IgD-negative memory B cell (primary cell): ENCODE measurements at regions not wholly inside any gene's neighbourhood (a gene's known extent, or its start where the extent isn't known, plus 50 kb on each side); places are given as distances from the start of the nearest gene placed in this dataset.
"Not testable (repeated sequence)": the region's sequence is repeated elsewhere in the genome, so short reads cannot be mapped to it uniquely, and the experiment has no call there.

Source experiments
- H3K27ac Mint-ChIP-seq, 3 donors: one replicate each; pipeline ENCODE4 v1.8.0; 2020 to 2022; ENCODE audit warnings: mild to moderate bottlenecking in 3 of 3, mixed read lengths in 3 of 3, moderate library complexity in 1 of 3
- H3K27me3 Mint-ChIP-seq: one replicate; pipeline ENCODE4 v1.8.0; 2021; ENCODE audit warnings: mixed read lengths
- H3K36me3 Mint-ChIP-seq: one replicate; pipeline ENCODE4 v1.8.0; 2020; ENCODE audit warnings: mild to moderate bottlenecking, mixed read lengths
- H3K4me1 Mint-ChIP-seq, 3 donors: one replicate each; pipeline ENCODE4 v1.8.0; 2020 to 2022; ENCODE audit warnings: mixed read lengths in 3 of 3, mild to moderate bottlenecking in 1 of 3
- H3K4me3 Mint-ChIP-seq, 4 donors: one replicate each; pipeline ENCODE4 v1.8.0; 2020 to 2022; ENCODE audit warnings: mild to moderate bottlenecking in 4 of 4, mixed read lengths in 4 of 4, moderate library complexity in 3 of 4
- H3K9me3 Mint-ChIP-seq, 3 donors: one replicate each; pipeline ENCODE4 v1.8.0; 2020 to 2021; ENCODE audit warnings: mixed read lengths in 3 of 3, mild to moderate bottlenecking in 1 of 3

- not testable (repeated sequence) for H3K4me1 Mint-ChIP-seq, H3K27ac Mint-ChIP-seq, H3K36me3 Mint-ChIP-seq, H3K4me3 Mint-ChIP-seq, H3K9me3 Mint-ChIP-seq, H3K27me3 Mint-ChIP-seq
These were observed 242.2 kb upstream of the CNR1 start for GRCh38 chr6:88408355-88408754.

DNA sequence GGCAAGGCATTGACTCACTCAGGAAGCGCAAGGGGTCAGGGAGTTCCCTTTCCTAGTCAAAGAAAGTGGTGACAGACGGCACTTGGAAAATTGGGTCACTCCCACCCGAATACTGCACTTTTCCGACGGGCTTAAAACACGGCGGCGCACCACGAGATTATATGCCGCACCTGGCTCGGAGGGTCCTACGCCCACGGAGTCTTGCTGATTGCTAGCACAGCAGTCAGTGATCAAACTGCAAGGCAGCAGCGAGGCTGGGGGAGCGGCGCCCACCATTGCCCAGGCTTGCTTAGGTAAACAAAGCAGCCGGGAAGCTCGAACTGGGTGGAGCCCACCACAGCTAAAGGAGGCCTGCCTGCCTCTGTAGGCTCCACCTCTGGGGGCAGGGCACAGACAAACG is 240.5 kb upstream of the CNR1 start:
- not testable (repeated sequence) for H3K9me3 Mint-ChIP-seq, H3K36me3 Mint-ChIP-seq, H3K4me3 Mint-ChIP-seq, H3K27ac Mint-ChIP-seq, H3K4me1 Mint-ChIP-seq, H3K27me3 Mint-ChIP-seq

DNA sequence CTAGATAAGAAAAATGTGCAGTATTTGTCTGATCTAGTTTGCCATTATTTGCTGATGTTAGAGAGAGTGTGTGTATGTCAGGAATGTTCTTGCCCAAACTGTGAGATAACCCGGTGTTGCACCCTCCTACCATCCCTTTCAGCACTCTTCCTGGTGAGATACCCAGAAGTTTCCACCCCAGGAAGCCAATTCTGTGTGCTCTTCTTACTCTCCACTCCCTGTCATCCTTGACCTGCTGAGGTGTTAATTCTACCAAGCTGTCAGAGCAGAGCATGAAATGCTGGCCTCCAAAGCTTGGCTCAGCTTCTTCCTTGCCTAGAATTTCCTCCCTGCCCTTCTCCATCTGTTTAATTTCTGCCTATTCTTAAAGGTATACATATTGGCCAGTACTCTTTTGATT is 237.3 kb upstream of the CNR1 start:
- no peak overlapping the region for H3K4me3 Mint-ChIP-seq
- H3K27me3 Mint-ChIP-seq = peaks cover 4% of the 10 kb centered on the region
- H3K9me3 Mint-ChIP-seq = peaks cover 0 to 3% (median 2%) of the 10 kb centered on the region in 3 donors
- peaks cover 4% of the 10 kb centered on the region for H3K36me3 Mint-ChIP-seq
- H3K4me1 Mint-ChIP-seq = no peaks in the 10 kb centered on the region
- no peak overlapping the region for H3K27ac Mint-ChIP-seq

DNA sequence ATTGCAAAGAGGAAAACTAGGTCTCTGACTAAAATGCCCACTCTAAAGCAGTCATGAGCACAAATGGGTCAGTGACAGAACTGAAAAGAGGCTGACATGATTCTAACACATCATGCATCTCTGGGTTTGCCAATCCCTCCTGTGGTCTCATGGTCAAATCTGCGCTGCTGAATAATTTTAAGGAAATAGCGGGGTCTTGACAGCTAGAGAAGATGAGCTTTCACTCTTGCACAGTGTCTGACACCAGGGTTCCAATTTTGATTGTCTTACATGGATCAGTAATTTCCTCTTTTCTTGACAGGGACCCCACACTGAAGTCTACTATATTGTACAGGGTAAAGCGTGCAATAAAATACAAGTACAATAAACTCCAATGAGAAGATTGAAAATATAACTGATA is 236.8 kb upstream of the CNR1 start:
- Mint-ChIP-seq H3K4me1 (no peaks in the 10 kb centered on the region), H3K4me3 (no peak overlapping the region), H3K27ac (no peak overlapping the region), H3K36me3 (peaks cover 4% of the 10 kb centered on the region), H3K27me3 (peaks cover 2% of the 10 kb centered on the region), H3K9me3 (peaks cover 0 to 2% (median 0%) of the 10 kb centered on the region in 3 donors)

DNA sequence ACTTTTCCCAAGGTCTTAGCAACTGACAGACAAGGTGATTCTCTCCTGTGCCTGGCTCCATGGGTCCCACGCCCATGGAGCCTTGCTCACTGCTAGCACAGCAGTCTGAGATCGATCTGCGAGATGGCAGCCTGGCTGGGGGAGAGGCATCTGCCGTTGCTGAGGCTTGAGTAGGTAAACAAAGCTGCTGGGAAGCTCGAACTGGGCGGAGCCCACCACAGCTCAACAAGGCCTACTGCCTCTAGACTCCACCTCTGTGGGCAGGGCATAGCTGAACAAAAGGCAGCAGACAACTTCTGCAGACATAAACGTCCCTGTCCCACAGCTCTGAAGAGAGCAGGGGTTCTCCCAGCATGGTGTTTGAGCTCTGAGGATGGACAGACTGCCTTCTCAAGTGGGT is 224.9 kb upstream of the CNR1 start:
- H3K27me3 Mint-ChIP-seq, H3K4me1 Mint-ChIP-seq, H3K4me3 Mint-ChIP-seq, H3K27ac Mint-ChIP-seq, H3K36me3 Mint-ChIP-seq, H3K9me3 Mint-ChIP-seq: not testable (repeated sequence)

- Mint-ChIP-seq H3K4me1 (no peaks in the 10 kb centered on the region), H3K9me3 (peaks cover 0 to 4% (median 4%) of the 10 kb centered on the region in 3 donors), H3K4me3 (no peak overlapping the region), H3K36me3 (no peaks in the 10 kb centered on the region), H3K27me3 (no peaks in the 10 kb centered on the region), H3K27ac (no peak overlapping the region)
These were observed 222.4 kb upstream of the CNR1 start for GRCh38 chr6:88388589-88388988.

GRCh38 chr6:88386167-88386566 is 220.0 kb upstream of the CNR1 start:
- Mint-ChIP-seq H3K36me3 (no peaks in the 10 kb centered on the region), H3K9me3 (peaks cover 0 to 4% (median 4%) of the 10 kb centered on the region in 3 donors), H3K27ac (no peak overlapping the region), H3K27me3 (no peaks in the 10 kb centered on the region), H3K4me3 (no peak overlapping the region), H3K4me1 (peaks cover 0 to 2% (median 0%) of the 10 kb centered on the region in 3 donors)

DNA sequence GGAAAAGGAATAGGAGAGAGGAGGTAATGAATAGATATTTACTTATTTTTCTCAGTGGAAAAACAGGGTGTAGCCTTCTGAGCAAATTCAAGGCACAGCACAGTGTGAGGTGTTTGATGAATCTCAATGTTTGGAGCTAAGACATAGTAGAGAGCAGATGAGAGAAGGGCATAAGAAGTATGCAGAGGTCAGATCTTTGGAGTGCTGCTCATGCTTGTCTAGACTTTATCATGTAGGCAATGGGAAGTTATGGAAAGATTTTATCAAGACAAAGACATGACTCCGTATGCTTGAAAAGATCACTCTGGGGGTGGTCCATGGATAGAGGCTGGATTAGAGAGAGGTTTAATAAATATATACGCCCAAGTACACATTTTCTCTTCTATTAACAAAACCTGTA is 217.0 kb upstream of the CNR1 start:
- H3K9me3 Mint-ChIP-seq = peaks cover 0 to 3% (median 2%) of the 10 kb centered on the region in 3 donors
- H3K36me3 Mint-ChIP-seq = no peaks in the 10 kb centered on the region
- H3K4me3 Mint-ChIP-seq = no peak overlapping the region
- no peak overlapping the region for H3K27ac Mint-ChIP-seq
- H3K4me1 Mint-ChIP-seq = peaks cover 0 to 4% (median 2%) of the 10 kb centered on the region in 3 donors
- peaks cover 2% of the 10 kb centered on the region for H3K27me3 Mint-ChIP-seq

GRCh38 chr6:88381289-88381642 is 215.1 kb upstream of the CNR1 start:
- H3K9me3 Mint-ChIP-seq = peaks cover 0 to 3% (median 0%) of the 10 kb centered on the region in 3 donors
- no peak overlapping the region for H3K27ac Mint-ChIP-seq
- H3K4me1 Mint-ChIP-seq = peaks cover 0 to 4% (median 2%) of the 10 kb centered on the region in 3 donors
- H3K36me3 Mint-ChIP-seq = no peaks in the 10 kb centered on the region
- H3K27me3 Mint-ChIP-seq = peaks cover 2% of the 10 kb centered on the region
- H3K4me3 Mint-ChIP-seq = no peak overlapping the region

DNA sequence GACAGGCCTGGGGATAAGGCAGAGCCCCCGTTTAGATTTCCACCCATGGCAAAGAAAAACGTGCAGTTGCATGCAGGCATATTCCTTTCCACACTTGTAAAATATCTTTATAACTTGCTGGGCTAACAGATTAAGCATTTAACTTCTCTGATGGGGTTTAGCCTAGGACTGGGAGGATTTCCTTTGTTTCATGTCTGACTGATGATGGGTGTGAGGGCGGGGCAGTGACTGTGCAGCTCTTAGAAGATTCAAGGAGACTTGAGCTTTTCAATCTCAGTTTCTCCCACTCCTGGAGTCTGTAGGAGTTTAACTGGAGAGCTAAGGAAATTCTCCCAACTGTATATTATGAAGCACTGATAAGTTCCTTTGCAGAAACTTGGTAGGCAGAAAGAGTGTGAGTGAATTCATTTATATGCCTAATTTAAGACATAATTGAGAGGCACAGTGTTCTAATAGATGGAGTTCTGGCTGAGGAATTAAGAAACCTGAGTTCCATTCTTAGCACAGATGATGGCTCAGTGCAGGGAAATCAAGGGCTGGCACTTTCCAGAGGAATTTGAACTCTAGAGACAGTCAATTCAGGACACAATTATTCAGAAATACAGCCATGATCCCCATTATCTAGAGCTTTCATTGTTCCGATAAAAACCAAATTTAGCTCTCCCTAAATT is 214.6 kb upstream of the CNR1 start:
- H3K4me3 Mint-ChIP-seq = no peak overlapping the region
- peak overlapping the region in 2 of 3 donors; percentile 50 to 83 for H3K27ac Mint-ChIP-seq
- peaks cover 0 to 3% (median 0%) of the 10 kb centered on the region in 3 donors for H3K9me3 Mint-ChIP-seq
- peaks cover 0 to 4% (median 2%) of the 10 kb centered on the region in 3 donors for H3K4me1 Mint-ChIP-seq
- no peaks in the 10 kb centered on the region for H3K36me3 Mint-ChIP-seq
- H3K27me3 Mint-ChIP-seq = peaks cover 2% of the 10 kb centered on the region

GRCh38 chr6:88380083-88380482 is 213.9 kb upstream of the CNR1 start:
- peaks cover 4% of the 10 kb centered on the region for H3K27me3 Mint-ChIP-seq
- H3K36me3 Mint-ChIP-seq = no peaks in the 10 kb centered on the region
- peak overlapping the region in 1 of 4 donors; percentile 17 for H3K4me3 Mint-ChIP-seq
- no peaks in the 10 kb centered on the region for H3K9me3 Mint-ChIP-seq
- H3K27ac Mint-ChIP-seq = peak overlapping the region in 1 of 3 donors; percentile 83
- peaks cover 0 to 4% (median 2%) of the 10 kb centered on the region in 3 donors for H3K4me1 Mint-ChIP-seq

DNA sequence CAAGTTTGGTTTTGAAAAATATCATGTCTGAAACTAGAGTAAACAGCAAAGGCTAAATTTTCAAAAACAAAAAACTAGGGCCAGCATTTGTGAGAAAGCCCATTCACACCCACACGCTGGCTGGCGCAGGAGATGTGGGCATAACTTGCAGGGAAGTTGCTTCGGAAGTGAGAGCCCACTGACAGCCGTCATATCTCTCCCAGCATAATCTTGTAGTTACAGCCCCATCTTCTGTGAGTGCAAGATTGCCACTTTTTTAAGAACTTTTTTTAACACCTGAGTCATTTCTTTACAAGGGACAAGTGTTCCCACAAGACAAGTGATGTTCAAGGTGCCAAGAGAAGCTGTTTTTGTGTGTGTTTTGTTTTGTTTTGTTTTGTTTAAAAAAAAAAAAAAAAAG is 212.5 kb upstream of the CNR1 start:
- Mint-ChIP-seq H3K27ac (peak overlapping the region in 1 of 3 donors; percentile 13), H3K27me3 (peaks cover 4% of the 10 kb centered on the region), H3K36me3 (no peaks in the 10 kb centered on the region), H3K4me3 (no peak overlapping the region), H3K4me1 (peaks cover 0 to 4% (median 2%) of the 10 kb centered on the region in 3 donors), H3K9me3 (no peaks in the 10 kb centered on the region)

DNA sequence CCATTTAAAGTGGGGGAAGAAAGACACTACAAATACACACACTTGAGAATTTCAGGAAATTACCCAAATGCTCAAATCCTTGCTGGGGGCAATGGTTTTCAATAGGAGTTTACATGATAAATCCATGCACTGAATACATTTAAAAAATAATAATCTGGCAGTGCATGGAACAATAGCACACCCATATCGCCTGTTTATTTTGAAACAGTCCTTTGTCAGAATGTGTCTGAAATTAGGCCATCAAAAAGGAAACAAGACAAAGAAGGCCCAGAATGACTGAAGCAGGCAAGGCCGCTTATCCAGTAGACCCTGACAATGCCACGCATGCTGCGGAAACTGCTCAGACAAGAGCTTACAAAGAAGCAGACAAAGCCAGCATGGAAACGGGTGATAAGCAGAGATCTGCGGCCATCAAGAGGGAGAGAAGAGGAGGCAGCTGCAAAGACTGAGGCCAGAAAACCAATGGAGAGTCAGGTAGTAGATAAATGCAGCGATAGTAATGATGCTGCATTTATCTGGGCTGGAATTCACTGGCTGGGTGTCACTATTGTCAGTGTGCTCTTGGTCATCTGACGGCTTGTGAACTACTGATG is 211.9 kb upstream of the CNR1 start:
- Mint-ChIP-seq H3K27ac (peak overlapping the region in 1 of 3 donors; percentile 13), H3K4me3 (no peak overlapping the region), H3K36me3 (no peaks in the 10 kb centered on the region), H3K4me1 (peaks cover 0 to 7% (median 2%) of the 10 kb centered on the region in 3 donors), H3K27me3 (peaks cover 4% of the 10 kb centered on the region), H3K9me3 (no peaks in the 10 kb centered on the region)

GRCh38 chr6:88376768-88377387 is 210.7 kb upstream of the CNR1 start:
- Mint-ChIP-seq H3K36me3 (no peaks in the 10 kb centered on the region), H3K27me3 (peaks cover 4% of the 10 kb centered on the region), H3K27ac (no peak overlapping the region), H3K9me3 (no peaks in the 10 kb centered on the region), H3K4me1 (peaks cover 0 to 8% (median 0%) of the 10 kb centered on the region in 3 donors), H3K4me3 (no peak overlapping the region)

- no peak overlapping the region for H3K27ac Mint-ChIP-seq
- H3K4me3 Mint-ChIP-seq = no peak overlapping the region
- no peaks in the 10 kb centered on the region for H3K9me3 Mint-ChIP-seq
- peaks cover 0 to 8% (median 0%) of the 10 kb centered on the region in 3 donors for H3K4me1 Mint-ChIP-seq
- peaks cover 4% of the 10 kb centered on the region for H3K27me3 Mint-ChIP-seq
- no peaks in the 10 kb centered on the region for H3K36me3 Mint-ChIP-seq
These were observed 210.1 kb upstream of the CNR1 start for GRCh38 chr6:88376197-88376596.

DNA sequence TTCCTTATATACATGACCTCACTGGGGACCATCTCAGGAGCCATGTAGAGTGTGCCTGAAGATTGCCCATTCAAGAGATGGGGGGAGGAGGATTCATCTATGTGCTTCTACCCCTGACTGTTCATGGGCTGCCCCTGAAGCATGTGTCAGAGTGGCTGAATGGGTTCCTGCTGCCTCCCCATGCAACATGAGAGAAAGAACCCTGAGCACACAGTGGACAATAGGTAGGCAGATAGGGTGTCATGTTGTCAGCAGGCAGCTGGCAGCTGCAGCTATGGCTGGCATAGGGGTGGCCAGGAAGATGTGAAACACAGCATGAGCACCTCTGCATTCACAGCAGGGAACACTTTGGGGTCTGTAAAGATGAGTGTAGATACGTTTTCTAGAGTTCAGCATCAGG is 208.4 kb upstream of the CNR1 start:
- Mint-ChIP-seq H3K36me3 (no peaks in the 10 kb centered on the region), H3K27me3 (peaks cover 3% of the 10 kb centered on the region), H3K27ac (no peak overlapping the region), H3K4me1 (peaks cover 0 to 4% (median 0%) of the 10 kb centered on the region in 3 donors), H3K4me3 (no peak overlapping the region), H3K9me3 (no peaks in the 10 kb centered on the region)
